H9 (cell line): ENCODE measurements at regions not wholly inside any gene's neighbourhood (a gene's known extent, or its start where the extent isn't known, plus 50 kb on each side); places are given as distances from the start of the nearest gene placed in this dataset.

ENCODE experiments used
- DNase-seq: peaks from one replicate; pipeline ENCODE4 v3.0.0-alpha.2; 2017
- H2AFZ ChIP-seq: one replicate; pipeline ENCODE4 v1.6.1; 2013; ENCODE audit warnings: mild to moderate bottlenecking, low read length, control low read depth, moderate library complexity
- H2AK5ac ChIP-seq: 2 replicates; pipeline ENCODE4 v1.6.1; 2013; ENCODE audit warnings: low read length, control low read depth, mixed read lengths; ENCODE audit not compliant: insufficient read length
- H2BK120ac ChIP-seq: one replicate; pipeline ENCODE4 v1.6.1; 2013; ENCODE audit warnings: low read depth, mild to moderate bottlenecking, low read length, control low read depth, inconsistent platforms; ENCODE audit not compliant: poor library complexity, severe bottlenecking
- H2BK12ac ChIP-seq: 2 replicates; pipeline ENCODE4 v1.6.1; 2013; ENCODE audit warnings: low read length, control low read depth, mixed read lengths, low read depth; ENCODE audit not compliant: insufficient read length
- H2BK15ac ChIP-seq: 2 replicates; pipeline ENCODE4 v1.6.1; 2013; ENCODE audit warnings: low read depth, low read length, control low read depth
- H2BK20ac ChIP-seq: one replicate; pipeline ENCODE4 v1.6.1; 2013; ENCODE audit warnings: low read depth, mild to moderate bottlenecking, low read length, control low read depth, inconsistent platforms; ENCODE audit not compliant: poor library complexity, severe bottlenecking
- H2BK5ac ChIP-seq: 2 replicates; pipeline ENCODE4 v1.6.1; 2013; ENCODE audit warnings: low read length, control low read depth, mixed read lengths; ENCODE audit not compliant: insufficient read length
- H3K14ac ChIP-seq: 2 replicates; pipeline ENCODE4 v1.6.1; 2013; ENCODE audit warnings: low read length, control low read depth; ENCODE audit not compliant: insufficient read depth
- H3K18ac ChIP-seq: 2 replicates; pipeline ENCODE4 v1.6.1; 2013; ENCODE audit warnings: low read depth, mild to moderate bottlenecking, mixed read lengths, low read length, control low read depth; ENCODE audit not compliant: insufficient read length
- H3K23ac ChIP-seq: 2 replicates; pipeline ENCODE4 v1.6.1; 2013; ENCODE audit warnings: low read length, control low read depth, mixed read lengths, low read depth; ENCODE audit not compliant: insufficient read length
- H3K23me2 ChIP-seq: 2 replicates; pipeline ENCODE4 v1.6.1; 2013; ENCODE audit warnings: low read depth, mild to moderate bottlenecking, mixed read lengths, low read length, control low read depth; ENCODE audit not compliant: insufficient read length, poor library complexity, severe bottlenecking
- H3K27ac ChIP-seq: 2 replicates; pipeline ENCODE4 v1.5.1; 2013; ENCODE audit warnings: low read length, control low read depth, mixed read lengths, low read depth; ENCODE audit not compliant: insufficient read length
- H3K27me3 ChIP-seq: 2 replicates; pipeline ENCODE4 v1.6.1; 2013; ENCODE audit warnings: low read length, control low read depth, inconsistent platforms; ENCODE audit not compliant: insufficient read depth
- H3K4ac ChIP-seq: 2 replicates; pipeline ENCODE4 v1.6.1; 2013; ENCODE audit warnings: low read depth, mild to moderate bottlenecking, control low read depth, inconsistent platforms, low read length, moderate library complexity
- H3K4me1 ChIP-seq: 2 replicates; pipeline ENCODE4 v1.6.1; 2013; ENCODE audit warnings: low read length, control low read depth, inconsistent platforms; ENCODE audit not compliant: insufficient read depth
- H3K4me2 ChIP-seq: 2 replicates; pipeline ENCODE4 v1.6.1; 2013; ENCODE audit warnings: low read length, control low read depth, mixed read lengths; ENCODE audit not compliant: insufficient read length, insufficient read depth
- H3K56ac ChIP-seq: 2 replicates; pipeline ENCODE4 v1.6.1; 2013; ENCODE audit warnings: low read depth, mild to moderate bottlenecking, mixed read lengths, low read length, control low read depth; ENCODE audit not compliant: insufficient read length
- H3K79me1 ChIP-seq: 2 replicates; pipeline ENCODE4 v1.6.1; 2013; ENCODE audit warnings: low read depth, mild to moderate bottlenecking, moderate library complexity, low read length, control low read depth, inconsistent platforms; ENCODE audit not compliant: insufficient read depth, poor library complexity, severe bottlenecking
- H3K79me2 ChIP-seq: 2 replicates; pipeline ENCODE4 v1.6.1; 2013; ENCODE audit warnings: low read length, control low read depth, inconsistent platforms; ENCODE audit not compliant: insufficient read depth
- H3K9ac ChIP-seq: 2 replicates; pipeline ENCODE4 v1.6.1; 2013; ENCODE audit warnings: low read length, control low read depth, mixed read lengths; ENCODE audit not compliant: insufficient read length; ENCODE audit errors: extremely low read depth
- H3K9me3 ChIP-seq: one replicate; pipeline ENCODE4 v1.6.1; 2013; ENCODE audit warnings: low read depth, low read length, inconsistent platforms; ENCODE audit not compliant: control insufficient read depth
- H3T11ph ChIP-seq: one replicate; pipeline ENCODE4 v1.6.1; 2013; ENCODE audit warnings: mild to moderate bottlenecking, low read length, control low read depth, inconsistent platforms
- H4K20me1 ChIP-seq: one replicate; pipeline ENCODE4 v1.6.1; 2013; ENCODE audit not compliant: control insufficient read depth, insufficient read length, insufficient read depth
- H4K5ac ChIP-seq: 2 replicates; pipeline ENCODE4 v1.6.1; 2013; ENCODE audit warnings: low read depth, mild to moderate bottlenecking, mixed read lengths, low read length, control low read depth; ENCODE audit not compliant: insufficient read length
- H4K8ac ChIP-seq: replicated peaks from 2 replicates; pipeline ENCODE4 v1.6.1; 2013; ENCODE audit warnings: low read length, control low read depth, mixed read lengths, low read depth; ENCODE audit not compliant: insufficient read length
- H4K91ac ChIP-seq: 2 replicates; pipeline ENCODE4 v1.6.1; 2013; ENCODE audit warnings: low read depth, mild to moderate bottlenecking, moderate library complexity, mixed read lengths, low read length, control low read depth; ENCODE audit not compliant: insufficient read length
- H3K27ac Mint-ChIP-seq, 3 experiments: 2 replicates in 2 of 3; 3 replicates in 1 of 3; pipeline ENCODE4 v1.8.0; 2020 to 2021; ENCODE audit warnings: mixed read lengths in 3 of 3, mild to moderate bottlenecking in 1 of 3, moderate library complexity in 1 of 3
- H3K27me3 Mint-ChIP-seq: 2 replicates; pipeline ENCODE4 v1.8.0; 2021; ENCODE audit warnings: low read depth, mild to moderate bottlenecking, moderate library complexity, mixed read lengths
- H3K36me3 Mint-ChIP-seq, 3 experiments: 2 replicates in 2 of 3; 3 replicates in 1 of 3; pipeline ENCODE4 v1.8.0; 2020 to 2021; ENCODE audit warnings: low read depth in 3 of 3, mixed read lengths in 3 of 3; ENCODE audit not compliant: insufficient read depth in 1 of 3
- H3K4me1 Mint-ChIP-seq, 2 experiments: 2 replicates each; pipeline ENCODE4 v1.8.0; 2020; ENCODE audit warnings: mixed read lengths in 2 of 2
- H3K4me3 Mint-ChIP-seq, 2 experiments: 2 replicates in 1 of 2; 3 replicates in 1 of 2; pipeline ENCODE4 v1.8.0; 2020 to 2021; ENCODE audit warnings: mild to moderate bottlenecking in 2 of 2, mixed read lengths in 2 of 2, moderate library complexity in 1 of 2
- H3K9me3 Mint-ChIP-seq, 2 experiments: 2 replicates in 1 of 2; 3 replicates in 1 of 2; pipeline ENCODE4 v1.8.0; 2020; ENCODE audit warnings: mild to moderate bottlenecking in 2 of 2, mixed read lengths in 2 of 2, moderate library complexity in 1 of 2
- WGBS: extraction: QIAGEN DNeasy Blood & Tissue Kit; methylation state at CpG from one replicate; pipeline ENCODE4 v1.1.7; 2013; ENCODE audit warnings: missing lambda C conversion rate, low lambda C conversion rate, mixed read lengths; ENCODE audit not compliant: insufficient read length; ENCODE audit errors: extremely low coverage; 5-methylcytosine and 5-hydroxymethylcytosine counted together
- TF ChIP-seq, protein P1 (sequence below): fragments of 200-600 bp; sonication (generic); conservative IDR thresholded peaks from 3 replicates; pipeline ENCODE4 v1.8.0; 2021; ENCODE audit warnings: antibody characterized with exemption, mild to moderate bottlenecking

DNA sequence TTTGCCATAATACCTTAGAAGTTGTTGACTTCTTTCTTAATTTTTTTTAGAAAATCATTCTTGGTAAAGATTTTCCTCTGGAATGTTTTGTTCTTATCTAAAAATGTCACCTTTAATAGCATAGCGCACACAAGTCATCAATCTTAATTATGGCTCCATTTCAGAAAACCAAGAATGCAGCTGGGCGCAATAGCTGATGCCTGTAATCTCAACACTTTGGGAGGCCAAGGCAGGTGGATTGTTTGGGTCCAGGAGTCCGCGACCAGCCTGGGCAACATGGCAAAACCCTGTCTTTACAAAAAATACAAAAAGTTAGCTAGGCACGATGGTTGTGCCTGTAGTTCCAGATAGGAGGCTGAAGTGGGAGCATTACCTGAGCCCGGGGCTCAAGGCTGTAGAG lies 125.6 kb upstream of the EOMES start:
- H3K4me1 Mint-ChIP-seq: no peaks in the 10 kb centered on the region
- no peak overlapping the region for H3K23ac ChIP-seq
- H3K36me3 Mint-ChIP-seq: peaks cover 13 to 15% (median 14%) of the 10 kb centered on the region in 3 experiments; a peak in 6 of 7 replicates
- H2BK20ac ChIP-seq: no peak overlapping the region
- H2AFZ ChIP-seq: no peak overlapping the region
- H2AK5ac ChIP-seq: no peak overlapping the region
- no peak overlapping the region for H3K56ac ChIP-seq
- H2BK5ac ChIP-seq: no peak overlapping the region
- H4K5ac ChIP-seq: no peak overlapping the region
- no peak overlapping the region for H4K91ac ChIP-seq
- H3T11ph ChIP-seq: no peak overlapping the region
- no peak overlapping the region for H4K8ac ChIP-seq
- H3K27me3 Mint-ChIP-seq: no peaks in the 10 kb centered on the region
- H3K27ac Mint-ChIP-seq: no peak overlapping the region
- no peak for DNase-seq
- no peaks in the 10 kb centered on the region for H3K23me2 ChIP-seq
- no peak overlapping the region for H3K9ac ChIP-seq
- no peak overlapping the region for H3K4ac ChIP-seq
- H3K4me1 ChIP-seq: no peaks in the 10 kb centered on the region
- H4K20me1 ChIP-seq: no peaks in the 10 kb centered on the region
- no peak overlapping the region for H2BK120ac ChIP-seq
- H3K27me3 ChIP-seq: no peaks in the 10 kb centered on the region
- no peak overlapping the region for H3K27ac ChIP-seq
- H3K14ac ChIP-seq: no peak overlapping the region
- TF ChIP-seq, protein P1, sequence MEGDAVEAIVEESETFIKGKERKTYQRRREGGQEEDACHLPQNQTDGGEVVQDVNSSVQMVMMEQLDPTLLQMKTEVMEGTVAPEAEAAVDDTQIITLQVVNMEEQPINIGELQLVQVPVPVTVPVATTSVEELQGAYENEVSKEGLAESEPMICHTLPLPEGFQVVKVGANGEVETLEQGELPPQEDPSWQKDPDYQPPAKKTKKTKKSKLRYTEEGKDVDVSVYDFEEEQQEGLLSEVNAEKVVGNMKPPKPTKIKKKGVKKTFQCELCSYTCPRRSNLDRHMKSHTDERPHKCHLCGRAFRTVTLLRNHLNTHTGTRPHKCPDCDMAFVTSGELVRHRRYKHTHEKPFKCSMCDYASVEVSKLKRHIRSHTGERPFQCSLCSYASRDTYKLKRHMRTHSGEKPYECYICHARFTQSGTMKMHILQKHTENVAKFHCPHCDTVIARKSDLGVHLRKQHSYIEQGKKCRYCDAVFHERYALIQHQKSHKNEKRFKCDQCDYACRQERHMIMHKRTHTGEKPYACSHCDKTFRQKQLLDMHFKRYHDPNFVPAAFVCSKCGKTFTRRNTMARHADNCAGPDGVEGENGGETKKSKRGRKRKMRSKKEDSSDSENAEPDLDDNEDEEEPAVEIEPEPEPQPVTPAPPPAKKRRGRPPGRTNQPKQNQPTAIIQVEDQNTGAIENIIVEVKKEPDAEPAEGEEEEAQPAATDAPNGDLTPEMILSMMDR: no peak
- no peak overlapping the region for H3K4me3 Mint-ChIP-seq
- H2BK15ac ChIP-seq: no peak overlapping the region
- no peaks in the 10 kb centered on the region for H3K79me1 ChIP-seq
- no peaks in the 10 kb centered on the region for H3K9me3 ChIP-seq
- H3K9me3 Mint-ChIP-seq: peaks cover 14 to 15% of the 10 kb centered on the region in 2 experiments
- no peak overlapping the region for H2BK12ac ChIP-seq
- H3K79me2 ChIP-seq: no peaks in the 10 kb centered on the region
- H3K18ac ChIP-seq: no peak overlapping the region
- WGBS: no CpG with 5 or more reads among the region's 6 CpGs
- no peak overlapping the region for H3K4me2 ChIP-seq
